ENCODE measurements at regions not wholly inside any gene's neighbourhood (a gene's known extent, or its start where the extent isn't known, plus 50 kb on each side); places are given as distances from the start of the nearest gene placed in this dataset.

DNA sequence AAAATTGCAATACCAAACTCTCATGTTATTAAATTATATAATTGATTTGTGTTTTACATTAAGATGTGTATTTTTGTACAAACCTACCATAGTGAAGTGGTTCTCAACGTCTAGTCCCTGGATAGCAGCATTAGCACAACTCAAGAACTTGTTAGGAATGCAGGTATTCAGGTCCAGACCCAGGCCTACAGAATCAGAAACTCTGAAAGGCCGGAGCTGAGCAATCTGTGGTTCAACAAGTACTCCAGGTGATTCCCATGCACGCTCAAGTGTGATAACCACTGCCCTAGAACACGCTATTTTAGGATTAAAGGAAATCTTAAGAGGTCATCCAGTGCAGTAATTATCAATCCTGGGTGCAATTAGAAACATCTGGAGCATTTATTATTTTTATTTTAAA lies 456.3 kb downstream of the IRS2 start:
- TF ChIP-seq, protein P1, sequence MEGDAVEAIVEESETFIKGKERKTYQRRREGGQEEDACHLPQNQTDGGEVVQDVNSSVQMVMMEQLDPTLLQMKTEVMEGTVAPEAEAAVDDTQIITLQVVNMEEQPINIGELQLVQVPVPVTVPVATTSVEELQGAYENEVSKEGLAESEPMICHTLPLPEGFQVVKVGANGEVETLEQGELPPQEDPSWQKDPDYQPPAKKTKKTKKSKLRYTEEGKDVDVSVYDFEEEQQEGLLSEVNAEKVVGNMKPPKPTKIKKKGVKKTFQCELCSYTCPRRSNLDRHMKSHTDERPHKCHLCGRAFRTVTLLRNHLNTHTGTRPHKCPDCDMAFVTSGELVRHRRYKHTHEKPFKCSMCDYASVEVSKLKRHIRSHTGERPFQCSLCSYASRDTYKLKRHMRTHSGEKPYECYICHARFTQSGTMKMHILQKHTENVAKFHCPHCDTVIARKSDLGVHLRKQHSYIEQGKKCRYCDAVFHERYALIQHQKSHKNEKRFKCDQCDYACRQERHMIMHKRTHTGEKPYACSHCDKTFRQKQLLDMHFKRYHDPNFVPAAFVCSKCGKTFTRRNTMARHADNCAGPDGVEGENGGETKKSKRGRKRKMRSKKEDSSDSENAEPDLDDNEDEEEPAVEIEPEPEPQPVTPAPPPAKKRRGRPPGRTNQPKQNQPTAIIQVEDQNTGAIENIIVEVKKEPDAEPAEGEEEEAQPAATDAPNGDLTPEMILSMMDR (conservative IDR thresholded peaks at IDR 0.05 in 1 of 2, IDR thresholded peaks at IDR 0.05 in 1 of 2; ENCODE audit: extremely low read depth in 1 of 2, insufficient read depth in 1 of 2, low read depth in 1 of 2, low read length in 2 of 2): no peak
- no peak for TF ChIP-seq EZH2 (IDR thresholded peaks at IDR 0.05; ENCODE audit: borderline replicate concordance, low read length)

Measured in mammary epithelial cell (primary cell).